Muscle of leg (tissue), 3 donors: ENCODE measurements at regions not wholly inside any gene's neighbourhood (a gene's known extent, or its start where the extent isn't known, plus 50 kb on each side); places are given as distances from the start of the nearest gene placed in this dataset.

ENCODE experiments used
- DNase-seq: peaks from one replicate; pipeline ENCODE4 v3.0.0; 2013
- H3K27ac ChIP-seq: one replicate; pipeline ENCODE4 v1.5.1; 2013; ENCODE audit warnings: mild to moderate bottlenecking, low read length, control low read depth
- H3K27me3 ChIP-seq: one replicate; pipeline ENCODE4 v1.6.1; 2013; ENCODE audit warnings: low read length; ENCODE audit not compliant: control insufficient read depth, insufficient read depth
- H3K36me3 ChIP-seq: one replicate; pipeline ENCODE4 v1.6.1; 2013; ENCODE audit warnings: low read length; ENCODE audit not compliant: control insufficient read depth, insufficient read depth
- H3K4me1 ChIP-seq: one replicate; pipeline ENCODE4 v1.6.1; 2013; ENCODE audit warnings: low read length; ENCODE audit not compliant: control insufficient read depth, insufficient read depth
- H3K4me3 ChIP-seq: one replicate; pipeline ENCODE4 v1.5.1; 2013; ENCODE audit warnings: low read length, control low read depth
- H3K9me3 ChIP-seq: replicated peaks from 2 replicates; pipeline ENCODE4 v1.6.1; 2013; ENCODE audit warnings: low read depth, low read length; ENCODE audit not compliant: control insufficient read depth
- WGBS: methylation state at CpG from one replicate; pipeline ENCODE4 v1.1.5; 2013; ENCODE audit warnings: missing lambda C conversion rate; ENCODE audit not compliant: insufficient coverage; 5-methylcytosine and 5-hydroxymethylcytosine counted together

DNA sequence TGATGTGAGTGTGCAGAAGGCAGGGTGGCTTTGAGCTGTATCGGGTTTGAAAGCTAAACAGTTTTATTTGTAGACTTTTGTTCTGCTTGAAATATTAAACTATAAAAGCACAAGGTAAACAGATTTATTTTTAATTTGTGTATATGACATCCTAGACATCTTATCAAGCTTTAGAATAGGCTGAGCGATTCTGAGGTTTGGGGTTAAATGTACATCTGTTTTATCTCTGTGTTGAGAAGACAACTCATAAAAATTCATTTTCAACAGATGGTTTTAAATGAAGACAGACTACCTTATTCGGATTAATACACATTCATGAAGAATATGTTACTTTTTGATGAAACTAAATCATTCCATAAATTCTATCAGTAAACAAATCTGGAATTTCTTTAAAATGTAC lies 368.8 kb downstream of the RPRM start:
- H3K4me1 ChIP-seq, result no peaks in the 10 kb centered on the region
- no peak overlapping the region for H3K27ac ChIP-seq
- no peaks in the 10 kb centered on the region for H3K27me3 ChIP-seq
- no CpG with 5 or more reads among the region's 3 CpGs for WGBS
- H3K4me3 ChIP-seq, result no peak overlapping the region
- no peaks in the 10 kb centered on the region for H3K36me3 ChIP-seq
- H3K9me3 ChIP-seq, result no peaks in the 10 kb centered on the region
- no peak for DNase-seq

DNA sequence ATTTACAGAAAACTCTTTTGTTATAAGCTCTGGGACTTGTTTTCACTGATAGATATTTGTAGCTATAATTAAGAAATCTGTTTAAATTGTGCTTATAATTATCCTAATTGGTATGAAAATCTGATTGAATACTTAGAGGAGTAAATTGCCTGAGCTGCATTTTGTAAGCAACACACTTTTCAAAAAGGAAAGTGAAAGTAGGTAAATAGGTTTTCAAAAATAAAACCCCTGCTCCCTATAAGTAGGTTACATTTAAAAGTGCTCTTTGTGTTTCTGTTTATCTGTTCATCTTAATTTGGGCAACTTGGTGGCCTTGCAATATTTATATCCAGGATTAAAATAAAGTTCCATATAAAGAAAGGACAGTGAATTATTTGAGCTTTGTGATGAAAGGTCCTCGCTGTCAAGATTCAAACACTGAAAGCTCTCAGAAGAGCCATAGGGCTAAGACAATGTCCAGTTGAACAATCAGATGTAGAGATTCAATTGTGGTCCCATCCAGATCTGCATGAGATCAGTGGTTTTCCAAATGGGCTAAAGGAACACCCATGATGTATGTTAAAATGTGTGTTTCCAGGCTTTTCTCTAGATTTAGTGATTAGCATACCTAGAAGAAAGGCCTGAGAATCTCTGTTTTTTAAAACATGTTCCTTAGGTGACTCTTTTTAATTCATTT lies 371.6 kb downstream of the RPRM start:
- DNase-seq, result no peak
- no peaks in the 10 kb centered on the region for H3K36me3 ChIP-seq
- H3K4me1 ChIP-seq, result no peaks in the 10 kb centered on the region
- H3K27me3 ChIP-seq, result no peaks in the 10 kb centered on the region
- no peak overlapping the region for H3K4me3 ChIP-seq
- 44% methylated on average over 1 of the region's 1 CpG for WGBS
- H3K27ac ChIP-seq, result no peak overlapping the region
- H3K9me3 ChIP-seq, result no peaks in the 10 kb centered on the region

DNA sequence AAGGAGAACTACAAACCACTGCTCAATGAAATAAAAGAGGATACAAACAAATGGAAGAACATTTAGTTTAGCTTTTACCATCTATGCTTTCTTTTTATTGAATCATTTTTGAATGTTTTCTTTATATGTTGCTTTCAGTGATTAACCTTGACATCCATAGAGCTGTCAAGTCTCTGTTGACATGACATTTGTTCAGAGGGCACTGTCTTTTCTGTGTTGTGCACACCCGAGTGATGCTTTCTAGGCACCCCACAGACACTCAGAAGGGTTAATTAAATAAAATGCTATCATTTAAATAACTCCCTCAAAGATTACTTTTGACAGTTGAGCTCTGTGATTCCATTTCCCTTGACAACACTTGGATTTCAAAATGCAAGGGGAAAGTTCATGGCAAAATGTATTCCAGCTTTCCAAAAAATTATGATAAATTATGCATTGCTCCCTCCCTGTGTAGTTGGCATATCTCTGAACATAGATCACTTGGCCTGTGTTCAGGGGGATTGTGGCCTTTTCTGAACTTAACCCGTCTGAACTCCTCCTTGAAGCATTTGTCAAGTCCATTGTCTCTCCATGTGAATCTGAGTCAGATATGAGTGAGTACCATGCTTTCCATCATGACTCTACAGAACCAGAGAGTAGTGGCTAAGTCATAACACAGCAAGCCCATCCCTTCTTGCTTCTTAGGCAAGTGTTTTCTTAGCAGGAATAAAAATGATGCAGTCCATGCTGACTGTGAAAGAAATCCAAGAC lies 372.6 kb downstream of the RPRM start:
- Histone ChIP-seq H3K27ac (no peak overlapping the region), H3K36me3 (no peaks in the 10 kb centered on the region), H3K9me3 (no peaks in the 10 kb centered on the region), H3K4me1 (no peaks in the 10 kb centered on the region), H3K27me3 (no peaks in the 10 kb centered on the region), H3K4me3 (no peak overlapping the region)
- no peak for DNase-seq
- WGBS, result no CpG with 5 or more reads among the region's 2 CpGs

DNA sequence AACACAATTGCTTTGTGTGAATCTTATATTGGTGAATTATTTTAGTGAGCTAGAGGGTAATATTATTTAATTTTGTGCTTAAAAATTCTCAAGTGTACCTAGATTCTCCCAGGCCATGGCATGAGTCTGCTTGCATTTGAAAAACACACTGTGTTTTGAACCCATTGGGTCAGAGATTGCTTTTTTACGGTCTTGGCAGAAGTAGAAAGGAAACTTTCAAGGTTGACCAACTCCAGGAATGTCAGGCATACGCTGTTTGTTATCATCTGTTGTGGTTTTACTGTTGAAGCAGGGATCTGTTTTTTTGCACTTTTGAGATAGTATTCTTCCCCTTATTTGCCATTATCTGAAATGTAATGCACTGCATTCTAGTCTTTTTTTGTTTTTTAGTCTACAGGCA lies 377.4 kb downstream of the RPRM start:
- no peaks in the 10 kb centered on the region for H3K9me3 ChIP-seq
- no peak for DNase-seq
- WGBS, result no CpG with 5 or more reads among the region's 2 CpGs
- no peaks in the 10 kb centered on the region for H3K36me3 ChIP-seq
- no peaks in the 10 kb centered on the region for H3K4me1 ChIP-seq
- no peak overlapping the region for H3K27ac ChIP-seq
- H3K4me3 ChIP-seq, result no peak overlapping the region
- H3K27me3 ChIP-seq, result no peaks in the 10 kb centered on the region

DNA sequence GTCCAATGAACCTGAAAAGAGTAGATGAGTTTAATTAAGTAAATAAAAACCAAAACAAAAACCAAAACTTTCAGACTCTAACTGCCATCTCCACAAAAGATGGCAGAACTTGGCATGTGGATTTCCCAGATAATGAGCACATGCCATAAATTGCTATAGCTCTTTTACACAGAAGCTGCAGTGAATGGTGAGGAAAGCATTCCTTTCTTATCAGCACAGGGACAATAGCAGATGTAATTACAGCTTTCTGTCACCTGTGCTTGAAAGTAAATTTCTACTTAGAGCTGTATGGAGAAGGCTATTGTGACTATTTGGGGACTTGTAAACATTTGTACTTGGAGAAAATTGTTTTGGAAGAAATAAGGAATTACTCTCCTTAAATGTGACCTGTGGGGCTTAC lies 378.4 kb downstream of the RPRM start:
- H3K27me3 ChIP-seq, result no peaks in the 10 kb centered on the region
- no peaks in the 10 kb centered on the region for H3K4me1 ChIP-seq
- no peaks in the 10 kb centered on the region for H3K36me3 ChIP-seq
- no peaks in the 10 kb centered on the region for H3K9me3 ChIP-seq
- DNase-seq, result no peak
- no peak overlapping the region for H3K27ac ChIP-seq
- no peak overlapping the region for H3K4me3 ChIP-seq

DNA sequence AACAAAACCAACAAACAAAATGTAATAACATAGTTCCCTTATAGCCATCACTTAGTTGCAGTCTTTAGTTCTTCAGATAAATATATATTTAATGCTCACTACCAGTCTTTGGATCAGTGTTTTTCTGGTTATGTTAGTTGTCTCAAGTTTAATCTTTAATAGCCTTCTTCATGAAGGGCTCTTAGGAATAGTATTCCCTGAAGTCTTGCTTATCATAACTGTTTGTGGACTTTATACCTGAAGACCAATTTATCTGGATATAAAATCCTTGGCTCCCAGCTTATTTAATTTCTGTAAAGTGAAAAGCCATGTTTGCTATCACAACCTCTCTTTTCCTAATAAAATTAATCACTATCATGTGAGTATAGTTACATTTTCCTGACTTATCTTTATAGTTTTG lies 379.7 kb downstream of the ARL6IP6 start:
- Histone ChIP-seq H3K4me1 (no peaks in the 10 kb centered on the region), H3K36me3 (no peaks in the 10 kb centered on the region), H3K27ac (no peak overlapping the region), H3K4me3 (no peak overlapping the region), H3K27me3 (no peaks in the 10 kb centered on the region), H3K9me3 (no peaks in the 10 kb centered on the region)
- no peak for DNase-seq

DNA sequence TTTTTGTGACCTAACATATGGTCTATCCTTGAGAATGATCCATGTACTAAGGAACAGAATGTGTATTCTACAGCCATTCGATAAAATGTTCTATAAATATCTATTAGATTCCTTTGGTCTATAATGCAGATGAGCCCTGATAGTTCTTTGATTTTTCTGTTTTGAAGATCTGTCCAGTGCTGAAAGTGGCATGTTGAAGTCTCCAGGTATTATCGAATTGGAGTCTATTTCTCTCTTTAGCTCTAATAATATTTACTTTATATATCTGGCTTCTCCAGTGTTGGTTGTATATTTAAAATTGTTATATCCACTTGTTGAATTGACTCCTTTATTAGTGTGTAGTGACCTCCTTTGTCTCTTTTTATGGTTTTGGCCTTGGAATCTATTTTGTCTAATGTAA lies 377.9 kb downstream of the ARL6IP6 start:
- H3K27ac ChIP-seq, result no peak overlapping the region
- H3K9me3 ChIP-seq, result peaks cover 3% of the 10 kb centered on the region
- WGBS, result no CpG with 5 or more reads among the region's 2 CpGs
- H3K36me3 ChIP-seq, result no peaks in the 10 kb centered on the region
- H3K4me1 ChIP-seq, result no peaks in the 10 kb centered on the region
- no peak for DNase-seq
- no peaks in the 10 kb centered on the region for H3K27me3 ChIP-seq
- H3K4me3 ChIP-seq, result no peak overlapping the region

DNA sequence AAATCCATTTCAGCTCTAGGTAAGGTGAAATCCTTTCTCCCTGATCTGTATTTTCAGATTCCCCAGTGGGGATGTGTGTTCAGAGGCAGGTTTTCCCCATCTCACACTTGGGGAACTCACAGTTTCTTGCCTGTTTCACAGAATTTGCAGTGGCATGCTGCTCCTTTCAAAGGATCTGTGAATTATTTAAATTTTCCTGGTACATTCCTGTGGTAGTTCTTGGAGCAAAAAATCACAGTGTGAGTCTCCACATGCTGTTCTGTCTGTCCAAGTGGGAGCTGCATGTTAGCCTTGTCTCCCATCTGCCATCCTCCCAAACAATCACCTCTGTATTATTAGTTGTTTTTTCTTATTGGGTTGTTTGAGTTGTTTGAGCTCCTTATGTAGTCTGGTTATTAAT lies 372.9 kb downstream of the ARL6IP6 start:
- H3K4me1 ChIP-seq, result no peaks in the 10 kb centered on the region
- DNase-seq, result no peak
- peaks cover 3% of the 10 kb centered on the region for H3K9me3 ChIP-seq
- no peaks in the 10 kb centered on the region for H3K27me3 ChIP-seq
- H3K36me3 ChIP-seq, result no peaks in the 10 kb centered on the region
- no peak overlapping the region for H3K27ac ChIP-seq
- H3K4me3 ChIP-seq, result no peak overlapping the region

DNA sequence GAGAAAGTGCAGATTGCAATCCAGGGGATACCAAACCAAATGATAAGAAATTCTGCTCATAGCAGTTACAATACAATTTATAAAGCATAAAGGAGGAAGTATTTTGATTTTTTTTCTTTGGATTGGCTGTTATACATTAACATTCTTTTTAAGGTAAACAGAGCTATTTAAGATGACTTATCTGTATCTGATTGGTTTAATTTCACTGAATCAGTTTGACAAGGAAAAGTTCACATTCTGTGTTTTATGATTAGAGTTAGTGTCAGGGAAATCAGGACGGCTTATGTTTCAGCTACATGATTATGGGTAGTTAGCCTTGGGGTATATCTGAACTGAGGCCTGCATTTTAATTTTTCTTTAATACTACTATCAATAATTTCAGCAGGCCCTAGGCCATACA lies 360.9 kb downstream of the ARL6IP6 start:
- no peak for DNase-seq
- Histone ChIP-seq H3K27me3 (no peaks in the 10 kb centered on the region), H3K4me3 (no peak overlapping the region), H3K36me3 (no peaks in the 10 kb centered on the region), H3K4me1 (no peaks in the 10 kb centered on the region), H3K9me3 (no peaks in the 10 kb centered on the region), H3K27ac (no peak overlapping the region)
- WGBS, result no CpG with 5 or more reads among the region's 1 CpG

DNA sequence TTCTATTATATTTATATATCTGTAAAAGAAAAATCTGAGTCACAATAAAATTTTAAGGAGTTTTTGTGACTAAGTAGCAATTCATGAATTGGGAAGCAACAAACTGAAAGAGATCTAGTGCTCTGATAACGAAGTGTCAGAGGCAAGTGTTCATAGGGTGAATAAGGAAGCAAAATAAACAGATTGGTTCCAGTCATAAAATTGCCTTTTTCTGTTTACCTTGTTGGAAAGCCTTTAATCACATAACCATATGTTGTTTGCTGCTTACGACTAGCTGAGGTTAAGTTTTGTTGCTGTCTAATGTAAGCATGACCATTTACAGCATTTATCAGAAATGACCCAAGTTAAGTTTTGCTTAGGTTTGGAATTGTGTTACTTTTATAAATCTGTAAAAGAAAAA lies 358.9 kb downstream of the ARL6IP6 start:
- WGBS, result 67% methylated on average over 1 of the region's 2 CpGs
- Histone ChIP-seq H3K4me3 (no peak overlapping the region), H3K36me3 (no peaks in the 10 kb centered on the region), H3K9me3 (no peaks in the 10 kb centered on the region), H3K27me3 (no peaks in the 10 kb centered on the region), H3K27ac (no peak overlapping the region), H3K4me1 (no peaks in the 10 kb centered on the region)
- no peak for DNase-seq

DNA sequence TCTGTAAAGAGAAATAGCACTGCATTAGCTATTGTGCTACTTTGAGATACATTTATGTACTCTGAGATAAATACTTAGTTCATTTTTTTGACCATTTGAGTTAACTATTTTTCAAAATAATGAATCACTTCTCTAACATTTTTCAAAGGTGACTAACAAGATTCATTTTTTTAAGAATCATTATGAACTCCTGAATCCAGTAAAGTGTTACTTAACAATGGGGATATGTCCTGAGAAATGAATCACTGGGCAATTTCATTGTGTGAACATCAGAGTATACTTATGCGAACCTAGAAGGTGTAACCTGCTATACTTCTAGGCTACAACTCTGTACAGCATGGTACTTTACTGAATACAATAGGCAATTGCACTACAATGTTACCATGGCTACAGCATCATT lies 355.8 kb downstream of the ARL6IP6 start:
- Histone ChIP-seq H3K27ac (no peak overlapping the region), H3K27me3 (no peaks in the 10 kb centered on the region), H3K4me1 (no peaks in the 10 kb centered on the region), H3K4me3 (no peak overlapping the region), H3K36me3 (no peaks in the 10 kb centered on the region), H3K9me3 (no peaks in the 10 kb centered on the region)
- DNase-seq, result no peak
- no CpG with 5 or more reads among the region's 1 CpG for WGBS
